Heart left ventricle (tissue), 13 donors: ENCODE measurements at regions not wholly inside any gene's neighbourhood (a gene's known extent, or its start where the extent isn't known, plus 50 kb on each side); places are given as distances from the start of the nearest gene placed in this dataset.

Source experiments
- CTCF ChIP-seq, 12 donors: fragments of 200-600 bp; sonication (generic) in 4 of 12; IDR thresholded peaks; one replicate each; pipeline versions ENCODE4 v1.5.0 to v1.8.0; 2018 to 2022; ENCODE audit warnings: antibody characterized with exemption in 12 of 12, mild to moderate bottlenecking in 5 of 12
- POLR2A ChIP-seq, 2 donors: fragments of 450-650 bp; IDR thresholded peaks; one replicate each; pipeline ENCODE4 v1.6.1; 2017; ENCODE audit warnings: antibody characterized with exemption in 2 of 2, mild to moderate bottlenecking in 2 of 2, moderate library complexity in 2 of 2
- donor health status: ischemic (EF 13 %, LVEDD 7.1; RV severe dilation, severe dysfunction).
- donor health status: DM: no; HTN: yes; CAD: no.
- donor health status: DM: no; HTN: no; CAD: no.
- donor health status: ischemic (EF 25% LVEDD 6.9; RV normal size, moderate dysfunction).
- donor health status: ischemic (EF 25% LVEDD 5.7; RV mildly dilated, moderate dysfunction).
- donor health status: ischemic (EF 35%, LVEDD 5.7; RV mildly dilated, moderate dysfunction).
- donor health status: nonischemic (EF 11% LVEDD 7.7; RV severe dilation, severe dysfunction).
- donor health status: DM: yes; HTN: yes; CAD: no.
- donor health status: PGD.
- donor health status: ischemic (EF 29% LVEDD 5.4; RV normal size, mild dysfunction).
- donor health status: nonischemic (EF 23%, LVEDD 6.1; RV moderate dilation, normal function).

DNA sequence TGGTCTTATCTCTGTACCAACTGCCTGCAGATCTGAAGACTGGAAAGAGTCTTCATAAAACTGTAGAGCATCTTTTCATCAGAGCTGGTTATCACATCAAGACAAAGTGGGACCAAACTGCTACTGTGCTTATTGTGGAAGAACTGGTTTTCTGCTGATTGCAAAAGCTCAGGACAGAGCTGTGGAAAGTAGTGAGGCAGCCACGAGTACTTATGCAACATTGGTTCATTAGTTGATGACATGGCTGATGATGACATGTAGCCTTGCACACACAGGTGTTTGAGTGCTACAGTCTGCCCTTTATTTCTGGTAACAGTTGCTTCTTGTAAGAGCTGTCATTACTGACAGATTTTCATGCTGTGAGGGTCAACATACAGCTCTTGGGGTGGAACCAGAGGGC is 185.4 kb upstream of the GUCY1A2 start:
- no peak for TF ChIP-seq CTCF (IDR thresholded peaks at IDR 0.05)
- no peak for TF ChIP-seq POLR2A (IDR thresholded peaks at IDR 0.05)
